HepG2 (cell line): ENCODE measurements at regions not wholly inside any gene's neighbourhood (a gene's known extent, or its start where the extent isn't known, plus 50 kb on each side); places are given as distances from the start of the nearest gene placed in this dataset.

ENCODE experiments used
- ATAC-seq: fragments of 200-7000 bp; cut with Tn5 transposase; 3 replicates; pipeline ENCODE4 v1.9.1; 2020; ENCODE audit warnings: mild to moderate bottlenecking, moderate library complexity
- BruUV-seq: library from RNA; stranded (reverse); fragments of 400-500 nt; replicated peaks from 2 replicates; lab custom pipeline; 2021; lab: Mats Ljungman, UMichigan
- CTCF ChIA-PET: fragments of 300-600 bp; formaldehyde crosslinking; extraction: SDS; loops from one replicate; lab custom pipeline; 2021; ENCODE audit warnings: low total read pairs, inconsistent platforms, low intra/inter-chr PET ratio; lab: Yijun Ruan, JAX
- POLR2A ChIA-PET: fragments of 350-600 bp; sonication (Branson Sonifier 250); formaldehyde crosslinking; loops from one replicate; lab custom pipeline; 2020; ENCODE audit warnings: antibody characterized with exemption, inconsistent platforms; lab: Yijun Ruan, JAX
- DNase-seq: peaks from one replicate; pipeline ENCODE4 v3.0.0-alpha.2; 2015; ENCODE audit warnings: low spot score
- FAIRE-seq: peaks from 3 replicates; lab custom pipeline; 2011; peaks lifted over from hg19 to GRCh38; lab: Jason Lieb, UNC
- H2AFZ ChIP-seq: one replicate; pipeline ENCODE4 v1.6.1; 2011; ENCODE audit warnings: low read length, inconsistent platforms
- H3K27ac ChIP-seq: fragments of 300-600 bp; 3 replicates; pipeline ENCODE4 v1.8.0; 2011; ENCODE audit warnings: mixed run types, mild to moderate bottlenecking, mixed read lengths, low read length, inconsistent platforms; ENCODE audit not compliant: insufficient read depth; ENCODE audit errors: extremely low read length
- H3K27me3 ChIP-seq, 2 experiments: fragments of 200-600 bp in 1 of 2; 2 replicates in 1 of 2; 3 replicates in 1 of 2; pipeline versions ENCODE4 v1.6.0 to v1.8.0; 2011; ENCODE audit warnings: low read length in 2 of 2, mild to moderate bottlenecking in 2 of 2, moderate library complexity in 2 of 2, inconsistent platforms in 1 of 2; ENCODE audit not compliant: insufficient read depth in 2 of 2, control insufficient read depth in 1 of 2
- H3K36me3 ChIP-seq, 2 experiments: fragments of 200-600 bp in 1 of 2; replicated peaks in 1 of 2; 2 replicates in 1 of 2; 3 replicates in 1 of 2; pipeline versions ENCODE4 v1.5.1 to v1.8.0; 2011; ENCODE audit warnings: low read length in 2 of 2, inconsistent platforms in 1 of 2; ENCODE audit not compliant: insufficient read depth in 2 of 2, control insufficient read depth in 1 of 2
- H3K4me1 ChIP-seq: 2 replicates; pipeline ENCODE4 v1.5.1; 2012; ENCODE audit warnings: low read length, inconsistent platforms; ENCODE audit not compliant: insufficient read depth
- H3K4me2 ChIP-seq: 2 replicates; pipeline ENCODE4 v1.6.0; 2011; ENCODE audit warnings: low read depth, low read length, inconsistent platforms
- H3K4me3 ChIP-seq, 3 experiments: fragments of 200-600 bp in 1 of 3; sonication (generic), shearing (Covaris generic) in 1 of 3; replicated peaks in 1 of 3; 2 replicates each; pipeline ENCODE4 v1.5.1; 2011 to 2016; ENCODE audit warnings: low read length in 3 of 3, inconsistent platforms in 2 of 3, low read depth in 2 of 3, mild to moderate bottlenecking in 2 of 3, control low read depth in 1 of 3, mixed read lengths in 1 of 3; ENCODE audit not compliant: insufficient read depth in 1 of 3
- H3K79me2 ChIP-seq: one replicate; pipeline ENCODE4 v1.6.1; 2011; ENCODE audit warnings: low read length, inconsistent platforms; ENCODE audit not compliant: insufficient read depth
- H3K9ac ChIP-seq: 2 replicates; pipeline ENCODE4 v1.6.0; 2011; ENCODE audit warnings: mild to moderate bottlenecking, low read depth, low read length, inconsistent platforms; ENCODE audit not compliant: insufficient read depth
- H3K9me3 ChIP-seq: 2 replicates; pipeline ENCODE4 v1.5.1; 2012; ENCODE audit warnings: mild to moderate bottlenecking, low read length
- H4K20me1 ChIP-seq: 2 replicates; pipeline ENCODE4 v1.6.0; 2011; ENCODE audit warnings: inconsistent platforms, mild to moderate bottlenecking, low read length, moderate library complexity; ENCODE audit not compliant: insufficient read depth
- GATA4 ChIP-seq: sonication (generic); IDR thresholded peaks from 2 replicates; pipeline ENCODE4 v1.6.1; 2016; ENCODE audit warnings: antibody characterized with exemption, low read depth, borderline replicate concordance
- HNRNPLL ChIP-seq: fragments of 200-400 bp; formaldehyde crosslinking; IDR thresholded peaks from 2 replicates; pipeline ENCODE4 v1.6.1; 2017; ENCODE audit warnings: mild to moderate bottlenecking, low read depth, low read length; ENCODE audit not compliant: poor library complexity, severe bottlenecking
- IRX3 ChIP-seq: sonication (generic); formaldehyde crosslinking; IDR thresholded peaks from 2 replicates; pipeline ENCODE4 v1.8.1; 2023; ENCODE audit warnings: mild to moderate bottlenecking, low read depth, missing genetic modification reagents, borderline replicate concordance
- KLF6 ChIP-seq: IDR thresholded peaks from 2 replicates; pipeline ENCODE4 v1.8.0; 2016; ENCODE audit warnings: missing biosample characterization, missing genetic modification reagents
- KMT2A ChIP-seq: sonication (generic); formaldehyde crosslinking; IDR thresholded peaks from 2 replicates; pipeline ENCODE4 v1.4.0; 2020; ENCODE audit warnings: missing genetic modification reagents
- MAFF ChIP-seq: IDR thresholded peaks from 2 replicates; pipeline ENCODE4 v1.6.1; 2011; ENCODE audit warnings: low read depth, low read length, improper control_type of control experiment
- TEAD3 ChIP-seq: optimal IDR thresholded peaks from 2 replicates; pipeline ENCODE3; 2016; ENCODE audit warnings: borderline replicate concordance
- ZNF44 ChIP-seq: sonication (generic); formaldehyde crosslinking; IDR thresholded peaks from 2 replicates; pipeline ENCODE4 v1.5.1; 2020; ENCODE audit warnings: mild to moderate bottlenecking, missing genetic modification reagents
- ZNF562 ChIP-seq: sonication (generic); formaldehyde crosslinking; IDR thresholded peaks from 2 replicates; pipeline ENCODE4 v1.8.0; 2022; ENCODE audit warnings: missing genetic modification reagents, borderline replicate concordance
- ZNF607 ChIP-seq: sonication (generic); formaldehyde crosslinking; IDR thresholded peaks from 2 replicates; pipeline ENCODE4 v1.5.1; 2020; ENCODE audit warnings: missing genetic modification reagents, mild to moderate bottlenecking, borderline replicate concordance
- ZNF672 ChIP-seq: sonication (generic); formaldehyde crosslinking; IDR thresholded peaks from 2 replicates; pipeline ENCODE4 v1.8.1; 2022; ENCODE audit warnings: missing genetic modification reagents
- ZNF766 ChIP-seq: sonication (generic); formaldehyde crosslinking; IDR thresholded peaks from 2 replicates; pipeline ENCODE4 v1.5.0; 2020; ENCODE audit warnings: missing genetic modification reagents, borderline replicate concordance
- ZNF816 ChIP-seq: sonication (generic); formaldehyde crosslinking; IDR thresholded peaks from 2 replicates; pipeline ENCODE4 v1.8.0; 2022; ENCODE audit warnings: missing genetic modification reagents, mild to moderate bottlenecking, borderline replicate concordance
- WGBS: methylation state at CpG from one replicate; pipeline ENCODE4 v1.1.6; 2017; ENCODE audit warnings: low lambda C conversion rate; 5-methylcytosine and 5-hydroxymethylcytosine counted together
- in situ Hi-C: cut with HindIII; loops from 2 replicates; pipeline ENCODE4 v1.10.0; 2017; ENCODE audit warnings: low pct_unique_long_range_greater_than_20kb; ENCODE audit not compliant: extremely low pct_ligation_motif_present
- intact Hi-C: fragments of 100-400 bp; cut with micrococcal nuclease; formaldehyde crosslinking; loops from one replicate; pipeline ENCODE4 v1.10.0; 2022; ENCODE audit not compliant: unreplicated experiment
- TF ChIP-seq, protein P1 (sequence below): sonication (generic); formaldehyde crosslinking; IDR thresholded peaks from 2 replicates; pipeline ENCODE4 v1.8.0; 2022; ENCODE audit warnings: mild to moderate bottlenecking, missing genetic modification reagents, moderate library complexity
- TF ChIP-seq, protein P2 (sequence below): sonication (generic); formaldehyde crosslinking; IDR thresholded peaks from 2 replicates; pipeline ENCODE4 v1.4.0; 2020; ENCODE audit warnings: missing genetic modification reagents
- TF ChIP-seq, protein P3 (sequence below): sonication (generic); formaldehyde crosslinking; IDR thresholded peaks from 2 replicates; pipeline ENCODE4 v1.9.0; 2021; ENCODE audit warnings: missing genetic modification reagents, borderline replicate concordance
- TF ChIP-seq, protein P4 (sequence below): IDR thresholded peaks from 2 replicates; pipeline ENCODE4 v1.6.1; 2016; ENCODE audit warnings: mild to moderate bottlenecking

DNA sequence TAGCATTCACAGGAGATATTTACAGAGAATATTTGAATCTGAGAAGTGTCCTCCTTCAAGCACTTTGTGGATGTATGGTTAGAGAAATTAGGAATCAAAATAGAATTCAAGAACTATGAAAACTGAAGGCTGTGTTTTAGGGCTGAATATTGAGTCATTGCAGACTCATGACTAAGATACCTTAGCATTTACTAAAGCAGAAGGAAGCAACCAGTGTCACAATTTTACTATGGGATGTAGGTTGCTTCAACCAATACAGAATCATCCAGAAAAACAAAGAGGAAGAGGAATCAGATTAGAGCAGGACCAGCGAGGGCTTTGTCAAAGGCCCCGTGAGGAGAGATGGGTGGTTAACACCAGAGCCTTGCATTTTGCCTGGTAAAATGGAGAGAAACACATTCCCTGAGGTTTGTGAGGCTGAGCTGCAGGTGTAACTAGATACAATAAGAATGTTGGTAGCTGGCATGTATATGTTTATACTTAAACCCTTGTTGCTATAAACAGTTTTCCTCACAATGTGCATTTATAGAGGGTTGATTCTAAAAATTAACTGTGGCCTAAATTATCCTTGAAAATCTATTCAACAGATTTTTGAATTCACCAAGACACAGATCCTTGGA is 518.1 kb downstream of the AGTPBP1 start (continued):
- TF ChIP-seq, protein P1, sequence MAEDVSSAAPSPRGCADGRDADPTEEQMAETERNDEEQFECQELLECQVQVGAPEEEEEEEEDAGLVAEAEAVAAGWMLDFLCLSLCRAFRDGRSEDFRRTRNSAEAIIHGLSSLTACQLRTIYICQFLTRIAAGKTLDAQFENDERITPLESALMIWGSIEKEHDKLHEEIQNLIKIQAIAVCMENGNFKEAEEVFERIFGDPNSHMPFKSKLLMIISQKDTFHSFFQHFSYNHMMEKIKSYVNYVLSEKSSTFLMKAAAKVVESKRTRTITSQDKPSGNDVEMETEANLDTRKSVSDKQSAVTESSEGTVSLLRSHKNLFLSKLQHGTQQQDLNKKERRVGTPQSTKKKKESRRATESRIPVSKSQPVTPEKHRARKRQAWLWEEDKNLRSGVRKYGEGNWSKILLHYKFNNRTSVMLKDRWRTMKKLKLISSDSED (CRISPR knock-in tag): no peak
- TF ChIP-seq ZNF672 (CRISPR knock-in tag) (no peak), ZNF44 (CRISPR knock-in tag) (no peak), KMT2A (CRISPR knock-in tag) (no peak), ZNF607 (CRISPR knock-in tag) (no peak)
- TF ChIP-seq, protein P2, sequence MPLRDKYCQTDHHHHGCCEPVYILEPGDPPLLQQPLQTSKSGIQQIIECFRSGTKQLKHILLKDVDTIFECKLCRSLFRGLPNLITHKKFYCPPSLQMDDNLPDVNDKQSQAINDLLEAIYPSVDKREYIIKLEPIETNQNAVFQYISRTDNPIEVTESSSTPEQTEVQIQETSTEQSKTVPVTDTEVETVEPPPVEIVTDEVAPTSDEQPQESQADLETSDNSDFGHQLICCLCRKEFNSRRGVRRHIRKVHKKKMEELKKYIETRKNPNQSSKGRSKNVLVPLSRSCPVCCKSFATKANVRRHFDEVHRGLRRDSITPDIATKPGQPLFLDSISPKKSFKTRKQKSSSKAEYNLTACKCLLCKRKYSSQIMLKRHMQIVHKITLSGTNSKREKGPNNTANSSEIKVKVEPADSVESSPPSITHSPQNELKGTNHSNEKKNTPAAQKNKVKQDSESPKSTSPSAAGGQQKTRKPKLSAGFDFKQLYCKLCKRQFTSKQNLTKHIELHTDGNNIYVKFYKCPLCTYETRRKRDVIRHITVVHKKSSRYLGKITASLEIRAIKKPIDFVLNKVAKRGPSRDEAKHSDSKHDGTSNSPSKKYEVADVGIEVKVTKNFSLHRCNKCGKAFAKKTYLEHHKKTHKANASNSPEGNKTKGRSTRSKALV (CRISPR knock-in tag): no peak

DNA sequence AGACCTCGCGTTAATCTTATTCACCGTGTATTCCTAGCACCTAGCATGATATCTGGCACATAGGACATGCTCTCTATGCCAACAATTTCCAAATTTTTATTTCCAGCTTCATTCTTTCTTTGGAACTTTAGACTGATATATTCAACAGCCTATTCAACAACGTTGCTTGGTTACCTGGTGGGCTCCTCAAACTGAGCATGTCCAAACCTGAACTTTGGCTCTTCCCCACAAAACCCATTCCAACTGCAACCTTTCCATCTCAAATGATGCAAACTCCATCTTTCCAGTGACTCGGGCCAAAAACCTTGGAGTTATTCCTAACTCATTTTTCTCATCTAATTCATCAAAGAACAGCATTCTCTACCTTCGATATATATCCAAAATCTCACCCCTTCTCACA is 525.2 kb downstream of the AGTPBP1 start:
- Histone ChIP-seq H3K4me2 (no peak overlapping the region), H3K9me3 (no peaks in the 10 kb centered on the region), H3K36me3 (no peaks in the 10 kb centered on the region), H3K79me2 (no peaks in the 10 kb centered on the region), H3K4me1 (no peaks in the 10 kb centered on the region), H3K9ac (no peak overlapping the region), H4K20me1 (no peaks in the 10 kb centered on the region), H3K4me3 (no peak overlapping the region), H3K27ac (no peak overlapping the region), H2AFZ (no peak overlapping the region), H3K27me3 (no peaks in the 10 kb centered on the region)
- DNase-seq: no peak
- no peak for FAIRE-seq
- intact Hi-C loops: no loop called here
- ATAC-seq: no peak
- CTCF ChIA-PET: no interaction called here
- POLR2A ChIA-PET: no interaction called here
- WGBS: 10% methylated on average over 6 of the region's 6 CpGs
- no TSS peak for BruUV-seq
- in situ Hi-C loops: no loop called here
- TF ChIP-seq MAFF: no peak
- TF ChIP-seq ZNF562 (CRISPR knock-in tag): no peak
- TF ChIP-seq IRX3 (CRISPR knock-in tag): no peak
- no peak for TF ChIP-seq HNRNPLL
- TF ChIP-seq, protein P3, sequence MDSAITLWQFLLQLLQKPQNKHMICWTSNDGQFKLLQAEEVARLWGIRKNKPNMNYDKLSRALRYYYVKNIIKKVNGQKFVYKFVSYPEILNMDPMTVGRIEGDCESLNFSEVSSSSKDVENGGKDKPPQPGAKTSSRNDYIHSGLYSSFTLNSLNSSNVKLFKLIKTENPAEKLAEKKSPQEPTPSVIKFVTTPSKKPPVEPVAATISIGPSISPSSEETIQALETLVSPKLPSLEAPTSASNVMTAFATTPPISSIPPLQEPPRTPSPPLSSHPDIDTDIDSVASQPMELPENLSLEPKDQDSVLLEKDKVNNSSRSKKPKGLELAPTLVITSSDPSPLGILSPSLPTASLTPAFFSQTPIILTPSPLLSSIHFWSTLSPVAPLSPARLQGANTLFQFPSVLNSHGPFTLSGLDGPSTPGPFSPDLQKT (CRISPR knock-in tag): no peak
- no peak for TF ChIP-seq ZNF766 (CRISPR knock-in tag)
- no peak for TF ChIP-seq KLF6 (CRISPR knock-in tag)
- no peak for TF ChIP-seq ZNF816 (CRISPR knock-in tag)
- no peak for TF ChIP-seq TEAD3
- TF ChIP-seq, protein P4, sequence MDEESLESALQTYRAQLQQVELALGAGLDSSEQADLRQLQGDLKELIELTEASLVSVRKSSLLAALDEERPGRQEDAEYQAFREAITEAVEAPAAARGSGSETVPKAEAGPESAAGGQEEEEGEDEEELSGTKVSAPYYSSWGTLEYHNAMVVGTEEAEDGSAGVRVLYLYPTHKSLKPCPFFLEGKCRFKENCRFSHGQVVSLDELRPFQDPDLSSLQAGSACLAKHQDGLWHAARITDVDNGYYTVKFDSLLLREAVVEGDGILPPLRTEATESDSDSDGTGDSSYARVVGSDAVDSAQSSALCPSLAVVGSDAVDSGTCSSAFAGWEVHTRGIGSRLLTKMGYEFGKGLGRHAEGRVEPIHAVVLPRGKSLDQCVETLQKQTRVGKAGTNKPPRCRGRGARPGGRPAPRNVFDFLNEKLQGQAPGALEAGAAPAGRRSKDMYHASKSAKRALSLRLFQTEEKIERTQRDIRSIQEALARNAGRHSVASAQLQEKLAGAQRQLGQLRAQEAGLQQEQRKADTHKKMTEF (CRISPR knock-in tag): no peak
- no peak for TF ChIP-seq GATA4
